HepG2 (cell line): ENCODE measurements at regions not wholly inside any gene's neighbourhood (a gene's known extent, or its start where the extent isn't known, plus 50 kb on each side); places are given as distances from the start of the nearest gene placed in this dataset.

ENCODE experiments used
- ADNP ChIP-seq: sonication (generic); formaldehyde crosslinking; IDR thresholded peaks from 2 replicates; pipeline ENCODE4 v1.4.0; 2020; ENCODE audit warnings: missing genetic modification reagents
- AKAP8 ChIP-seq: sonication (generic); formaldehyde crosslinking; IDR thresholded peaks from 2 replicates; pipeline ENCODE4 v1.5.1; 2020; ENCODE audit warnings: mild to moderate bottlenecking, missing genetic modification reagents
- E2F1 ChIP-seq: sonication (generic); formaldehyde crosslinking; IDR thresholded peaks from 2 replicates; pipeline ENCODE4 v1.5.0; 2020; ENCODE audit warnings: missing genetic modification reagents
- FOXA3 ChIP-seq: IDR thresholded peaks from 2 replicates; pipeline ENCODE4 v1.6.1; 2016; ENCODE audit warnings: missing genetic modification reagents, missing compliant biosample characterization
- GATAD2A ChIP-seq: IDR thresholded peaks from 2 replicates; pipeline ENCODE4 v1.6.1; 2016
- HNRNPL ChIP-seq: fragments of 200-400 bp; formaldehyde crosslinking; IDR thresholded peaks from 2 replicates; pipeline ENCODE4 v1.6.1; 2017; ENCODE audit warnings: mild to moderate bottlenecking, low read depth, low read length
- HNRNPLL ChIP-seq: fragments of 200-400 bp; formaldehyde crosslinking; IDR thresholded peaks from 2 replicates; pipeline ENCODE4 v1.6.1; 2017; ENCODE audit warnings: mild to moderate bottlenecking, low read depth, low read length; ENCODE audit not compliant: poor library complexity, severe bottlenecking
- NCOA2 ChIP-seq: sonication (generic); formaldehyde crosslinking; IDR thresholded peaks from 2 replicates; pipeline ENCODE4 v1.8.0; 2022; ENCODE audit warnings: inconsistent platforms
- PPARG ChIP-seq: conservative IDR thresholded peaks from 2 replicates; pipeline ENCODE4 v1.6.1; 2016; ENCODE audit warnings: missing biosample characterization, missing genetic modification reagents
- PRDM4 ChIP-seq: sonication (generic); formaldehyde crosslinking; IDR thresholded peaks from 2 replicates; pipeline ENCODE4 v1.9.0; 2021; ENCODE audit warnings: missing genetic modification reagents, borderline replicate concordance
- RBAK ChIP-seq: sonication (generic); formaldehyde crosslinking; IDR thresholded peaks from 2 replicates; pipeline ENCODE4 v1.5.1; 2020; ENCODE audit warnings: mild to moderate bottlenecking, missing genetic modification reagents
- THAP7 ChIP-seq: sonication (generic); formaldehyde crosslinking; IDR thresholded peaks from 2 replicates; pipeline ENCODE4 v1.8.1; 2023; ENCODE audit warnings: mild to moderate bottlenecking, missing genetic modification reagents
- U2AF2 ChIP-seq: fragments of 200-400 bp; formaldehyde crosslinking; IDR thresholded peaks from 2 replicates; pipeline ENCODE4 v1.6.1; 2017; ENCODE audit warnings: low read depth, mild to moderate bottlenecking, low read length
- ZNF160 ChIP-seq: sonication (generic); formaldehyde crosslinking; IDR thresholded peaks from 2 replicates; pipeline ENCODE4 v1.8.0; 2022; ENCODE audit warnings: mild to moderate bottlenecking, inconsistent platforms, missing genetic modification reagents
- ZNF205 ChIP-seq: IDR thresholded peaks from 2 replicates; pipeline ENCODE4 v1.6.1; 2018; ENCODE audit warnings: missing biosample characterization, missing genetic modification reagents
- ZNF224 ChIP-seq: sonication (generic); formaldehyde crosslinking; IDR thresholded peaks from 2 replicates; pipeline ENCODE4 v1.5.0; 2020; ENCODE audit warnings: mild to moderate bottlenecking, missing genetic modification reagents
- ZNF574 ChIP-seq: sonication (generic); formaldehyde crosslinking; IDR thresholded peaks from 2 replicates; pipeline ENCODE4 v1.4.0; 2020; ENCODE audit warnings: missing genetic modification reagents
- ZNF770 ChIP-seq: sonication (generic); formaldehyde crosslinking; IDR thresholded peaks from 2 replicates; pipeline ENCODE4 v1.5.0; 2020; ENCODE audit warnings: mild to moderate bottlenecking, missing genetic modification reagents
- ZSCAN21 ChIP-seq: sonication (generic); formaldehyde crosslinking; IDR thresholded peaks from 2 replicates; pipeline ENCODE4 v1.8.0; 2022; ENCODE audit warnings: mild to moderate bottlenecking, missing genetic modification reagents, moderate library complexity, borderline replicate concordance

- TF ChIP-seq HNRNPLL (no peak), ZNF574 (no peak), E2F1 (no peak), ZSCAN21 (CRISPR knock-in tag) (no peak), ZNF205 (CRISPR knock-in tag) (no peak), PRDM4 (CRISPR knock-in tag) (no peak), ZNF770 (no peak), ADNP (CRISPR knock-in tag) (no peak), NCOA2 (CRISPR knock-in tag) (peak; percentile 15; the same call in 1 of the 2 replicates), U2AF2 (no peak), FOXA3 (CRISPR knock-in tag) (peak; percentile 51; the same call in 1 of the 2 replicates), AKAP8 (CRISPR knock-in tag) (no peak), RBAK (CRISPR knock-in tag) (no peak), PPARG (CRISPR knock-in tag) (peak; percentile 80; the same call in 1 of the 2 replicates), GATAD2A (CRISPR knock-in tag) (0 out of 2 replicates have a peak, but pooled peaks have one; percentile 11), HNRNPL (no peak), ZNF160 (CRISPR knock-in tag) (no peak), THAP7 (CRISPR knock-in tag) (no peak), ZNF224 (CRISPR knock-in tag) (no peak)
These were observed 102.7 kb downstream of the LRRC70 start (continued) for GRCh38 chr5:62681117-62681850.
